Kidney epithelial cell (primary cell): ENCODE measurements at regions not wholly inside any gene's neighbourhood (a gene's known extent, or its start where the extent isn't known, plus 50 kb on each side); places are given as distances from the start of the nearest gene placed in this dataset.

Source experiments
- DNase-seq: peaks from one replicate; pipeline ENCODE4 v3.0.0-alpha.2; 2010; ENCODE audit warnings: low read depth
- H3K27me3 ChIP-seq: 2 replicates; pipeline ENCODE4 v1.6.0; 2011; ENCODE audit warnings: low read length; ENCODE audit not compliant: control insufficient read depth, insufficient read depth
- H3K36me3 ChIP-seq: 2 replicates; pipeline ENCODE4 v1.5.1; 2011; ENCODE audit warnings: low read length; ENCODE audit not compliant: control insufficient read depth, insufficient read depth
- H3K4me3 ChIP-seq: 2 replicates; pipeline ENCODE4 v1.5.1; 2011; ENCODE audit warnings: low read depth, mild to moderate bottlenecking, control low read depth, low read length
- CTCF ChIP-seq: IDR thresholded peaks from 2 replicates; pipeline ENCODE4 v1.5.1; 2011; ENCODE audit warnings: mild to moderate bottlenecking, moderate library complexity, low read length, control low read depth, inconsistent platforms; ENCODE audit not compliant: insufficient read depth, poor library complexity, severe bottlenecking

GRCh38 chr21:18168108-18168507 is 76.5 kb upstream of the CHODL start:
- Histone ChIP-seq H3K27me3 (no peaks in the 10 kb centered on the region), H3K36me3 (no peaks in the 10 kb centered on the region), H3K4me3 (no peak overlapping the region)
- TF ChIP-seq CTCF, result no peak
- no peak for DNase-seq

GRCh38 chr21:18164933-18165332 is 79.7 kb upstream of the CHODL start:
- DNase-seq, result no peak
- no peak for TF ChIP-seq CTCF
- Histone ChIP-seq H3K4me3 (no peak overlapping the region), H3K36me3 (no peaks in the 10 kb centered on the region), H3K27me3 (no peaks in the 10 kb centered on the region)

- Histone ChIP-seq H3K27me3 (no peaks in the 10 kb centered on the region), H3K36me3 (no peaks in the 10 kb centered on the region), H3K4me3 (no peak overlapping the region)
- no peak for TF ChIP-seq CTCF
- DNase-seq, result no peak
Measured at GRCh38 chr21:18164483-18164882, 80.2 kb upstream of the CHODL start.

GRCh38 chr21:18163956-18164355 is 80.7 kb upstream of the CHODL start:
- H3K27me3 ChIP-seq, result no peaks in the 10 kb centered on the region
- no peak overlapping the region for H3K4me3 ChIP-seq
- no peaks in the 10 kb centered on the region for H3K36me3 ChIP-seq
- no peak for DNase-seq
- TF ChIP-seq CTCF, result no peak

- TF ChIP-seq CTCF, result no peak
Measured at GRCh38 chr21:18161841-18162240, 82.8 kb upstream of the CHODL start.

GRCh38 chr21:18157406-18157805 is 87.2 kb upstream of the CHODL start:
- Histone ChIP-seq H3K27me3 (no peaks in the 10 kb centered on the region), H3K36me3 (no peaks in the 10 kb centered on the region), H3K4me3 (no peak overlapping the region)
- DNase-seq, result no peak
- no peak for TF ChIP-seq CTCF

More at GRCh38 chr21:18161841-18162240, 82.8 kb upstream of the CHODL start:
- DNase-seq, result no peak
- H3K36me3 ChIP-seq, result no peaks in the 10 kb centered on the region
- no peaks in the 10 kb centered on the region for H3K27me3 ChIP-seq
- H3K4me3 ChIP-seq, result no peak overlapping the region
